ENCODE measurements at regions not wholly inside any gene's neighbourhood (a gene's known extent, or its start where the extent isn't known, plus 50 kb on each side); places are given as distances from the start of the nearest gene placed in this dataset.

GRCh38 chr12:132427174-132427768, 62.7 kb upstream of the FBRSL1 start:
- TF ChIP-seq, protein P1, sequence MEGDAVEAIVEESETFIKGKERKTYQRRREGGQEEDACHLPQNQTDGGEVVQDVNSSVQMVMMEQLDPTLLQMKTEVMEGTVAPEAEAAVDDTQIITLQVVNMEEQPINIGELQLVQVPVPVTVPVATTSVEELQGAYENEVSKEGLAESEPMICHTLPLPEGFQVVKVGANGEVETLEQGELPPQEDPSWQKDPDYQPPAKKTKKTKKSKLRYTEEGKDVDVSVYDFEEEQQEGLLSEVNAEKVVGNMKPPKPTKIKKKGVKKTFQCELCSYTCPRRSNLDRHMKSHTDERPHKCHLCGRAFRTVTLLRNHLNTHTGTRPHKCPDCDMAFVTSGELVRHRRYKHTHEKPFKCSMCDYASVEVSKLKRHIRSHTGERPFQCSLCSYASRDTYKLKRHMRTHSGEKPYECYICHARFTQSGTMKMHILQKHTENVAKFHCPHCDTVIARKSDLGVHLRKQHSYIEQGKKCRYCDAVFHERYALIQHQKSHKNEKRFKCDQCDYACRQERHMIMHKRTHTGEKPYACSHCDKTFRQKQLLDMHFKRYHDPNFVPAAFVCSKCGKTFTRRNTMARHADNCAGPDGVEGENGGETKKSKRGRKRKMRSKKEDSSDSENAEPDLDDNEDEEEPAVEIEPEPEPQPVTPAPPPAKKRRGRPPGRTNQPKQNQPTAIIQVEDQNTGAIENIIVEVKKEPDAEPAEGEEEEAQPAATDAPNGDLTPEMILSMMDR (tag by site-specific recombination; IDR thresholded peaks at IDR 0.05) = no peak
- TF ChIP-seq IKZF3 (tag by site-specific recombination; IDR thresholded peaks at IDR 0.05) = no peak

Measured in HEK293 (cell line).